DOHH2 (cell line): ENCODE measurements at regions not wholly inside any gene's neighbourhood (a gene's known extent, or its start where the extent isn't known, plus 50 kb on each side); places are given as distances from the start of the nearest gene placed in this dataset.

Experiments
- H3F3A ChIP-seq: fragments of 200-600 bp; sonication (generic), shearing (Covaris generic); 2 replicates; pipeline ENCODE4 v1.6.0; 2016; ENCODE audit warnings: antibody characterized with exemption, mild to moderate bottlenecking; ENCODE audit not compliant: control insufficient read depth, insufficient read depth
- H3K27ac ChIP-seq: fragments of 200-600 bp; sonication (generic); 2 replicates; pipeline ENCODE4 v1.5.1; 2014; ENCODE audit warnings: low read depth, mild to moderate bottlenecking, low read length, moderate library complexity
- H3K27me3 ChIP-seq: fragments of 200-600 bp; sonication (generic); 2 replicates; pipeline ENCODE4 v1.6.1; 2014; ENCODE audit warnings: mild to moderate bottlenecking, low read length, mixed read lengths; ENCODE audit not compliant: control insufficient read depth
- H3K36me3 ChIP-seq: fragments of 200-600 bp; sonication (generic); 2 replicates; pipeline ENCODE4 v1.6.1; 2014; ENCODE audit warnings: mild to moderate bottlenecking, low read length, moderate library complexity, mixed read lengths; ENCODE audit not compliant: control insufficient read depth
- H3K4me1 ChIP-seq: fragments of 200-600 bp; sonication (generic); 2 replicates; pipeline ENCODE4 v1.6.1; 2014; ENCODE audit warnings: mild to moderate bottlenecking, low read length, mixed read lengths; ENCODE audit not compliant: control insufficient read depth
- H3K4me2 ChIP-seq: fragments of 200-600 bp; sonication (generic); 2 replicates; pipeline ENCODE4 v1.6.0; 2014; ENCODE audit warnings: mild to moderate bottlenecking, low read length, moderate library complexity
- H3K4me3 ChIP-seq: fragments of 200-600 bp; sonication (generic); 2 replicates; pipeline ENCODE4 v1.5.1; 2014; ENCODE audit warnings: mild to moderate bottlenecking, low read length, mixed read lengths
- H3K79me2 ChIP-seq: fragments of 200-600 bp; sonication (generic); 2 replicates; pipeline ENCODE4 v1.6.1; 2014; ENCODE audit warnings: mild to moderate bottlenecking, low read length, mixed read lengths; ENCODE audit not compliant: control insufficient read depth
- H3K9me2 ChIP-seq: fragments of 200-600 bp; sonication (generic); replicated peaks from 2 replicates; pipeline ENCODE4 v1.6.1; 2014; ENCODE audit warnings: mild to moderate bottlenecking, low read length, mixed read lengths; ENCODE audit not compliant: control insufficient read depth
- H3K9me3 ChIP-seq: fragments of 200-600 bp; sonication (generic); 2 replicates; pipeline ENCODE4 v1.6.1; 2014; ENCODE audit warnings: antibody characterized with exemption, low read length, mixed read lengths; ENCODE audit not compliant: control insufficient read depth, insufficient read depth
- H4K20me1 ChIP-seq: fragments of 200-600 bp; sonication (generic); 2 replicates; pipeline ENCODE4 v1.6.0; 2014; ENCODE audit warnings: low read depth, mild to moderate bottlenecking, antibody characterized with exemption, low read length, moderate library complexity; ENCODE audit not compliant: control insufficient read depth, insufficient read depth
- CTCF ChIP-seq: fragments of 200-600 bp; sonication (generic); IDR thresholded peaks from one replicate; pipeline ENCODE4 v1.5.1; 2014; ENCODE audit warnings: antibody characterized with exemption, mild to moderate bottlenecking, low read depth, low read length; ENCODE audit not compliant: poor library complexity, severe bottlenecking
- EZH2phosphoT487 ChIP-seq: fragments of 200-600 bp; sonication (generic); IDR thresholded peaks from 2 replicates; pipeline ENCODE4 v1.6.1; 2017; ENCODE audit warnings: borderline replicate concordance, mild to moderate bottlenecking, antibody characterized with exemption, low read length, moderate library complexity, mixed read lengths

- Histone ChIP-seq H3K79me2 (no peaks in the 10 kb centered on the region), H3K4me2 (no peak overlapping the region)
- TF ChIP-seq CTCF (no peak), EZH2phosphoT487 (no peak)
Observed at GRCh38 chr22:26800858-26801257, 143.5 kb downstream of the MIAT start.

GRCh38 chr22:26801449-26801848, 144.1 kb downstream of the MIAT start:
- TF ChIP-seq EZH2phosphoT487 = no peak
- TF ChIP-seq CTCF = no peak
- no peaks in the 10 kb centered on the region for H3F3A ChIP-seq
- no peak overlapping the region for H3K4me2 ChIP-seq
- no peaks in the 10 kb centered on the region for H3K9me3 ChIP-seq
- no peaks in the 10 kb centered on the region for H3K79me2 ChIP-seq
- H3K27me3 ChIP-seq = no peaks in the 10 kb centered on the region
- no peaks in the 10 kb centered on the region for H3K36me3 ChIP-seq
- no peak overlapping the region for H3K27ac ChIP-seq
- H3K4me3 ChIP-seq = no peak overlapping the region
- no peaks in the 10 kb centered on the region for H3K9me2 ChIP-seq
- no peaks in the 10 kb centered on the region for H3K4me1 ChIP-seq
- H4K20me1 ChIP-seq = no peaks in the 10 kb centered on the region

More at GRCh38 chr22:26800858-26801257, 143.5 kb downstream of the MIAT start:
- no peaks in the 10 kb centered on the region for H3K4me1 ChIP-seq
- no peak overlapping the region for H3K27ac ChIP-seq
- H3K36me3 ChIP-seq = no peaks in the 10 kb centered on the region
- H3K9me3 ChIP-seq = no peaks in the 10 kb centered on the region
- H3K27me3 ChIP-seq = no peaks in the 10 kb centered on the region
- H3K9me2 ChIP-seq = no peaks in the 10 kb centered on the region
- H3F3A ChIP-seq = no peaks in the 10 kb centered on the region
- no peak overlapping the region for H3K4me3 ChIP-seq
- no peaks in the 10 kb centered on the region for H4K20me1 ChIP-seq

- Histone ChIP-seq H3K4me2 (no peak overlapping the region), H3K27me3 (no peaks in the 10 kb centered on the region), H3K4me1 (no peaks in the 10 kb centered on the region), H3F3A (no peaks in the 10 kb centered on the region), H3K79me2 (no peaks in the 10 kb centered on the region), H3K27ac (no peak overlapping the region), H3K9me2 (no peaks in the 10 kb centered on the region), H4K20me1 (no peaks in the 10 kb centered on the region), H3K4me3 (no peak overlapping the region), H3K9me3 (0 out of 2 replicates have a peak, but pooled peaks cover 2% of the 10 kb centered on the region), H3K36me3 (no peaks in the 10 kb centered on the region)
- TF ChIP-seq EZH2phosphoT487 (no peak), CTCF (no peak)
Observed at GRCh38 chr22:26804315-26804714, 146.9 kb downstream of the MIAT start.
